ENCODE measurements at regions not wholly inside any gene's neighbourhood (a gene's known extent, or its start where the extent isn't known, plus 50 kb on each side); places are given as distances from the start of the nearest gene placed in this dataset.

DNA sequence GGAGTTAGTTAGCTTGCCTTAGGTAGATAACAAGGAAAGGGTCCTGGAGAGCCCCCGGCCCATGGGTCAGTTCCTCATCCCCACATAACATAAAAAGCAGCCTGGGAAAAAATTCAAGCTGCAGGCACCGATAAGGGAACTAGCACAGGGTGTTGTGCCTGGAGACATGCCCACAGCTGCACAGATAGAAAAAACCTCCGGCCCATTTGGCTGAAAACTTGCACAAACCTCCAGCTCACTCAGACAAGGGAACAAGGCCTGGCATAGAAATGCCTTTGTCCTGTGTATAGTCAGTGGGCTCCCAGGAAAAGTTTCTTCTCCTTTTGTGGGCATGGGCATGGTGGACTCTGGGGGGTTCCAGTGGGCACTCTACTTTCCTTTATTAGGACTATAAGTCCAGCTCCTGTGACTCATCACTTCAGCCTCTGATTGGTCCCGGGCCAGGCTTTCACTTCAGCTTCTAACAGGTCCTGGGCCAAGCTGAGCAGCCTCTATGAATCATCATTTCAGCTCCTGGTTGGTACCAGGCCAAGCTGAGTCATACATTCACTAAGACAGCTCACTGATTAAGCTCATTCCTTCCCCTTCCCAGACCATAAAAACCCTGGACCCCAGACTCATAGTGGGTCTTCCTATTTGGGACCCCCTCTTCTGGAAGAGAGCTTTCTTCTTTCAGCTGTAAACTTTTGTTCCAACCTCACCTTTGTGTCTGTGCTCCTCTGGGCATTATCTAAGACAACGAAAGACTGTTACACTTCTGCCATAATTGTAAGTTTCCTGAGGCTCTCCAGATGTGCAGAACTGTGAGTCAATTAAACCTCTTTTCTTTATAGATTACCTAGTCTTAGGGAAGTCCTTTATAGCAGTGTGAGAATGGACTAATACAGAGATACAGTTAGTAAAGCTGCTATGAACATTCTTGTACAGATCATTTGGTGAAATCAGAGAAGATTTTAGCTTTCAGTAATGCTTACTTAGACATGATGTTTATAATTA, 348.0 kb upstream of the DPPA4 start:
- 8% methylated on average over 5 of the region's 5 CpGs for WGBS (ENCODE audit: insufficient coverage, insufficient replicate concordance, low lambda C conversion rate, missing lambda C conversion rate)
- no peaks in the 10 kb centered on the region for H4K20me1 ChIP-seq (ENCODE audit: control insufficient read depth, insufficient read depth)
- no TSS peak for BruUV-seq (replicated peaks)
- intact Hi-C loops (cut with micrococcal nuclease; ENCODE audit: unreplicated experiment) = no loop called here
- ChIA-PET CTCF (interaction anchor here (0.6 kb wide), 1 partner anchor 50 kb away, joined by 3 read pairs; no protein-coding TSS in a partner anchor), POLR2A (no interaction called here), SMC1A (ENCODE audit: uncharacterized antibody, unreplicated experiment) (interaction anchor here (1.0 kb wide), 1 partner anchor 90 kb away, joined by 3 read pairs; no protein-coding TSS in a partner anchor), RAD21 (ENCODE audit: unreplicated experiment) (no interaction called here)
- no peaks in the 10 kb centered on the region for H3K4me1 ChIP-seq (ENCODE audit: control insufficient read depth, insufficient read depth, low read length)
- H3K4me2 ChIP-seq (ENCODE audit: control insufficient read depth, insufficient read depth) = no peak overlapping the region
- no peaks in the 10 kb centered on the region for H3K79me2 ChIP-seq (ENCODE audit: control insufficient read depth, insufficient read depth, low read length)
- no peak overlapping the region for H3K9ac ChIP-seq (ENCODE audit: control insufficient read depth, insufficient read depth, low read length)
- FAIRE-seq (no peak), DNase-seq (ENCODE audit: low read depth, low spot score) (no peak), ATAC-seq (no peak)
- no peak overlapping the region for H3K27ac ChIP-seq (ENCODE audit: control insufficient read depth, insufficient read depth)
- no peak overlapping the region for H3K4me3 ChIP-seq
- H3K36me3 ChIP-seq (ENCODE audit: control insufficient read depth in 2 of 2, insufficient read depth in 2 of 2, low read length in 1 of 2) = no peaks in the 10 kb centered on the region
- H3K27me3 ChIP-seq (replicated peaks in 1 of 2; ENCODE audit: control insufficient read depth in 2 of 2, insufficient read depth in 2 of 2, low read length in 1 of 2) = no peaks in the 10 kb centered on the region
- in situ Hi-C loops (cut with MboI) = no loop called here
- H2AFZ ChIP-seq (ENCODE audit: control insufficient read depth, low read depth, low read length) = no peak overlapping the region
- TF ChIP-seq CBFB (IDR thresholded peaks at IDR 0.05; ENCODE audit: low read depth) = no peak
- TF ChIP-seq STAT3 (IDR thresholded peaks at IDR 0.05; ENCODE audit: low read depth, low read length) = no peak
- TF ChIP-seq NBN (IDR thresholded peaks at IDR 0.05) = no peak
- TF ChIP-seq TAF1 (IDR thresholded peaks at IDR 0.05; ENCODE audit: borderline replicate concordance, low read depth, low read length) = no peak
- TF ChIP-seq RAD21 (IDR thresholded peaks at IDR 0.05; ENCODE audit: insufficient read depth, low read depth, low read length) = no peak
- H3K9me3 ChIP-seq (replicated peaks; ENCODE audit: control insufficient read depth, insufficient read depth, low read length) = no peaks in the 10 kb centered on the region

DNA sequence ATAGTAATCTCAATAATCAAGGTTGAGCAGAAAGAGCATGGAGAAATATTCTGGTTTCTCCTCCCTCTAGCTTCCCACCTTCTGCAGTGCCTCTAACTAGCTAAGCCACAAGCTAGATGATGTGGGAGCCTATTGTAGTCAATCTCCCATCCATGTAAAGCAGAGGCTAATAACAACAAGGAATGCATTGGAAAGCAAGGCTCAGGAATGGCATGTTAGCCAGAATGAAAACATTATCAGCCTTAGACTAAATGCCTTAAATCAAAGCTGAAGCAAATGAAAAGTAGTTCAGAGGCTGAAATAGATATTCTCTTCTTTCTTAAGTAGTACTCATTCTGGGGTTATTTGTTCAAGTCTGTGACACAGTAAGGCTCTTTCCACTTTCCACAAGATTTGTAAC, 350.3 kb upstream of the DPPA4 start:
- ChIA-PET POLR2A (no interaction called here), RAD21 (ENCODE audit: unreplicated experiment) (no interaction called here), CTCF (no interaction called here), SMC1A (ENCODE audit: uncharacterized antibody, unreplicated experiment) (no interaction called here)
- no peak for ATAC-seq
- no peaks in the 10 kb centered on the region for H3K4me1 ChIP-seq (ENCODE audit: control insufficient read depth, insufficient read depth, low read length)
- TF ChIP-seq SP1 (IDR thresholded peaks at IDR 0.05; ENCODE audit: low read depth, low read length) = no peak
- TF ChIP-seq, protein P1, sequence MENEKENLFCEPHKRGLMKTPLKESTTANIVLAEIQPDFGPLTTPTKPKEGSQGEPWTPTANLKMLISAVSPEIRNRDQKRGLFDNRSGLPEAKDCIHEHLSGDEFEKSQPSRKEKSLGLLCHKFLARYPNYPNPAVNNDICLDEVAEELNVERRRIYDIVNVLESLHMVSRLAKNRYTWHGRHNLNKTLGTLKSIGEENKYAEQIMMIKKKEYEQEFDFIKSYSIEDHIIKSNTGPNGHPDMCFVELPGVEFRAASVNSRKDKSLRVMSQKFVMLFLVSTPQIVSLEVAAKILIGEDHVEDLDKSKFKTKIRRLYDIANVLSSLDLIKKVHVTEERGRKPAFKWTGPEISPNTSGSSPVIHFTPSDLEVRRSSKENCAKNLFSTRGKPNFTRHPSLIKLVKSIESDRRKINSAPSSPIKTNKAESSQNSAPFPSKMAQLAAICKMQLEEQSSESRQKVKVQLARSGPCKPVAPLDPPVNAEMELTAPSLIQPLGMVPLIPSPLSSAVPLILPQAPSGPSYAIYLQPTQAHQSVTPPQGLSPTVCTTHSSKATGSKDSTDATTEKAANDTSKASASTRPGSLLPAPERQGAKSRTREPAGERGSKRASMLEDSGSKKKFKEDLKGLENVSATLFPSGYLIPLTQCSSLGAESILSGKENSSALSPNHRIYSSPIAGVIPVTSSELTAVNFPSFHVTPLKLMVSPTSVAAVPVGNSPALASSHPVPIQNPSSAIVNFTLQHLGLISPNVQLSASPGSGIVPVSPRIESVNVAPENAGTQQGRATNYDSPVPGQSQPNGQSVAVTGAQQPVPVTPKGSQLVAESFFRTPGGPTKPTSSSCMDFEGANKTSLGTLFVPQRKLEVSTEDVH (IDR thresholded peaks at IDR 0.05; ENCODE audit: low read depth, partially characterized antibody) = no peak
- TF ChIP-seq NR2C2 (IDR thresholded peaks at IDR 0.05; ENCODE audit: borderline replicate concordance, control insufficient read depth, insufficient read length, low read depth) = no peak
- TF ChIP-seq, protein P2, sequence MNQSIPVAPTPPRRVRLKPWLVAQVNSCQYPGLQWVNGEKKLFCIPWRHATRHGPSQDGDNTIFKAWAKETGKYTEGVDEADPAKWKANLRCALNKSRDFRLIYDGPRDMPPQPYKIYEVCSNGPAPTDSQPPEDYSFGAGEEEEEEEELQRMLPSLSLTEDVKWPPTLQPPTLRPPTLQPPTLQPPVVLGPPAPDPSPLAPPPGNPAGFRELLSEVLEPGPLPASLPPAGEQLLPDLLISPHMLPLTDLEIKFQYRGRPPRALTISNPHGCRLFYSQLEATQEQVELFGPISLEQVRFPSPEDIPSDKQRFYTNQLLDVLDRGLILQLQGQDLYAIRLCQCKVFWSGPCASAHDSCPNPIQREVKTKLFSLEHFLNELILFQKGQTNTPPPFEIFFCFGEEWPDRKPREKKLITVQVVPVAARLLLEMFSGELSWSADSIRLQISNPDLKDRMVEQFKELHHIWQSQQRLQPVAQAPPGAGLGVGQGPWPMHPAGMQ (IDR thresholded peaks at IDR 0.05; ENCODE audit: borderline replicate concordance) = no peak
- TF ChIP-seq BRCA1 (IDR thresholded peaks at IDR 0.05; ENCODE audit: low read depth, low read length) = no peak
- TF ChIP-seq NFYB (IDR thresholded peaks at IDR 0.05; ENCODE audit: insufficient read depth, low read depth, low read length) = no peak
- no peak for TF ChIP-seq POLR2A (IDR thresholded peaks at IDR 0.05; ENCODE audit: low read depth, low read length)
- no peaks in the 10 kb centered on the region for H3K79me2 ChIP-seq (ENCODE audit: control insufficient read depth, insufficient read depth, low read length)
- no TSS peak for BruUV-seq (replicated peaks)
- H3K4me2 ChIP-seq (ENCODE audit: control insufficient read depth, insufficient read depth) = no peak overlapping the region
- no peak for FAIRE-seq
- H3K4me3 ChIP-seq = no peak overlapping the region
- no peaks in the 10 kb centered on the region for H3K27me3 ChIP-seq (replicated peaks in 1 of 2; ENCODE audit: control insufficient read depth in 2 of 2, insufficient read depth in 2 of 2, low read length in 1 of 2)
- in situ Hi-C loops (cut with MboI) (no loop called here), intact Hi-C loops (cut with micrococcal nuclease; ENCODE audit: unreplicated experiment) (no loop called here)
- no peaks in the 10 kb centered on the region for H3K36me3 ChIP-seq (ENCODE audit: control insufficient read depth in 2 of 2, insufficient read depth in 2 of 2, low read length in 1 of 2)
- no peak overlapping the region for H3K9ac ChIP-seq (ENCODE audit: control insufficient read depth, insufficient read depth, low read length)
- H3K27ac ChIP-seq (ENCODE audit: control insufficient read depth, insufficient read depth) = no peak overlapping the region
- no peaks in the 10 kb centered on the region for H3K9me3 ChIP-seq (replicated peaks; ENCODE audit: control insufficient read depth, insufficient read depth, low read length)
- no peaks in the 10 kb centered on the region for H4K20me1 ChIP-seq (ENCODE audit: control insufficient read depth, insufficient read depth)
- no peak overlapping the region for H2AFZ ChIP-seq (ENCODE audit: control insufficient read depth, low read depth, low read length)
- no peak for DNase-seq (ENCODE audit: low read depth, low spot score)

Measured in GM12878 (cell line).